ENCODE measurements at regions not wholly inside any gene's neighbourhood (a gene's known extent, or its start where the extent isn't known, plus 50 kb on each side); places are given as distances from the start of the nearest gene placed in this dataset.
"Not testable (repeated sequence)": the region's sequence is repeated elsewhere in the genome, so short reads cannot be mapped to it uniquely, and the experiment has no call there.

- Histone ChIP-seq H3K27ac (replicated peaks) (no peak overlapping the region), H3K27me3 (ENCODE audit: insufficient read depth, poor library complexity, severe bottlenecking) (no peaks in the 10 kb centered on the region), H3K4me3 (replicated peaks; ENCODE audit: insufficient read depth, low read length) (no peak overlapping the region)
- TF ChIP-seq POLR2AphosphoS5 (IDR thresholded peaks at IDR 0.05; ENCODE audit: low read depth), result no peak
- no peak for TF ChIP-seq GABPA (IDR thresholded peaks at IDR 0.05; ENCODE audit: low read depth)
- DNase-seq (ENCODE audit: low read depth in 1 of 2, low spot score in 1 of 2), result no peak
These were observed 156.7 kb upstream of the PTGFR start for GRCh38 chr1:78334114-78334513.

DNA sequence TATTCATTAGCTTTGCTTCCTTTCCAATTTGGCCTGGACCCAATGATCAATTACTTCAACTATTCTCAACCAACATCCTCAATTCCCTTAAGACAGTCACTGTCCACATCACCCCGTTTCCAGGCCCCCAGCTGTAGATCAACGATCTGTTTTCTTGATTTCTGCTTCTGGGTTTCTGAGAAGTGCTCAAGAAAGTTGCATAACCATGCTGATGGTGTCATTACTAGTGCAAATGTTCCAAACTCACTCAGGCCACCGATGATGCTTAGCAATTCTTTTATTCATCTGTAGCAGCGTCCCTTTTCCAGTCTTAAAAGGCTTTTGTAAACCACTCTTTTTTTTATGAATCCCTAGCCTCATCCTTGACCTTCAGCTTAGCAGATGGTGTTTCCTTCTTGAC, 155.8 kb upstream of the PTGFR start:
- TF ChIP-seq, protein P1, sequence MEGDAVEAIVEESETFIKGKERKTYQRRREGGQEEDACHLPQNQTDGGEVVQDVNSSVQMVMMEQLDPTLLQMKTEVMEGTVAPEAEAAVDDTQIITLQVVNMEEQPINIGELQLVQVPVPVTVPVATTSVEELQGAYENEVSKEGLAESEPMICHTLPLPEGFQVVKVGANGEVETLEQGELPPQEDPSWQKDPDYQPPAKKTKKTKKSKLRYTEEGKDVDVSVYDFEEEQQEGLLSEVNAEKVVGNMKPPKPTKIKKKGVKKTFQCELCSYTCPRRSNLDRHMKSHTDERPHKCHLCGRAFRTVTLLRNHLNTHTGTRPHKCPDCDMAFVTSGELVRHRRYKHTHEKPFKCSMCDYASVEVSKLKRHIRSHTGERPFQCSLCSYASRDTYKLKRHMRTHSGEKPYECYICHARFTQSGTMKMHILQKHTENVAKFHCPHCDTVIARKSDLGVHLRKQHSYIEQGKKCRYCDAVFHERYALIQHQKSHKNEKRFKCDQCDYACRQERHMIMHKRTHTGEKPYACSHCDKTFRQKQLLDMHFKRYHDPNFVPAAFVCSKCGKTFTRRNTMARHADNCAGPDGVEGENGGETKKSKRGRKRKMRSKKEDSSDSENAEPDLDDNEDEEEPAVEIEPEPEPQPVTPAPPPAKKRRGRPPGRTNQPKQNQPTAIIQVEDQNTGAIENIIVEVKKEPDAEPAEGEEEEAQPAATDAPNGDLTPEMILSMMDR (IDR thresholded peaks at IDR 0.05; ENCODE audit: insufficient read depth, low read length), result no peak
- TF ChIP-seq POLR2AphosphoS5 (IDR thresholded peaks at IDR 0.05; ENCODE audit: low read depth) (no peak), GABPA (IDR thresholded peaks at IDR 0.05; ENCODE audit: low read depth) (no peak), SPI1 (IDR thresholded peaks at IDR 0.05; ENCODE audit: borderline replicate concordance, low read depth) (no peak), REST (IDR thresholded peaks at IDR 0.05; ENCODE audit: insufficient replicate concordance, low read depth) (no peak)
- H3K27me3 ChIP-seq (ENCODE audit: insufficient read depth, poor library complexity, severe bottlenecking), result no peaks in the 10 kb centered on the region
- no peak overlapping the region for H3K27ac ChIP-seq (replicated peaks)
- DNase-seq (ENCODE audit: low read depth in 1 of 2, low spot score in 1 of 2), result no peak
- H3K4me3 ChIP-seq (replicated peaks; ENCODE audit: insufficient read depth, low read length), result no peak overlapping the region

GRCh38 chr1:78336751-78337150, 154.0 kb upstream of the PTGFR start:
- not testable (repeated sequence) for H3K4me3 ChIP-seq (replicated peaks; ENCODE audit: insufficient read depth, low read length); H3K27ac ChIP-seq (replicated peaks); H3K27me3 ChIP-seq (ENCODE audit: insufficient read depth, poor library complexity, severe bottlenecking); DNase-seq (ENCODE audit: low read depth in 1 of 2, low spot score in 1 of 2)

DNA sequence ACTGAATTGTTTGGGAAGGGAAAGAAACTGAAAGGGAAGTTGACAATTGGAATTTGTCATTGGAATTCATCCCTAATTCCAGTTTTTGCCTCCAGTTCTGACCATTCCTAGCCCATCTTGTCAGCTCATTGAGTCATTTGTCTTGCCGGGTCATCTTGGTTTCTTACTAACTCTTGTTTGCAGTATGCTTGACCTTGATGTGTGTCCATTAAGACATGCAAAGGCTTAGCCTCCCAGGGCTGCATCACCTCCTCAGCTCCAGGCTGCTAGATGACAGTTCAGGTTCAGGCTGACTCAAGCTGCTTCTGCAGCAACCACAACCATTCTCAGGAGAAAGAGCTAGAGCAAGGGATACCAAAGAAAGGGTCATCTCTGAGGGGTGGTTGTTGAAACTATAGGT, 151.3 kb upstream of the PTGFR start:
- TF ChIP-seq, protein P1 (IDR thresholded peaks at IDR 0.05; ENCODE audit: insufficient read depth, low read length), result no peak
- TF ChIP-seq GABPA (IDR thresholded peaks at IDR 0.05; ENCODE audit: low read depth) (no peak), REST (IDR thresholded peaks at IDR 0.05; ENCODE audit: insufficient replicate concordance, low read depth) (no peak), SPI1 (IDR thresholded peaks at IDR 0.05; ENCODE audit: borderline replicate concordance, low read depth) (no peak), POLR2AphosphoS5 (IDR thresholded peaks at IDR 0.05; ENCODE audit: low read depth) (no peak)
- Histone ChIP-seq H3K4me3 (replicated peaks; ENCODE audit: insufficient read depth, low read length) (no peak overlapping the region), H3K27me3 (ENCODE audit: insufficient read depth, poor library complexity, severe bottlenecking) (no peaks in the 10 kb centered on the region), H3K27ac (replicated peaks) (no peak overlapping the region)
- no peak for DNase-seq (ENCODE audit: low read depth in 1 of 2, low spot score in 1 of 2)

DNA sequence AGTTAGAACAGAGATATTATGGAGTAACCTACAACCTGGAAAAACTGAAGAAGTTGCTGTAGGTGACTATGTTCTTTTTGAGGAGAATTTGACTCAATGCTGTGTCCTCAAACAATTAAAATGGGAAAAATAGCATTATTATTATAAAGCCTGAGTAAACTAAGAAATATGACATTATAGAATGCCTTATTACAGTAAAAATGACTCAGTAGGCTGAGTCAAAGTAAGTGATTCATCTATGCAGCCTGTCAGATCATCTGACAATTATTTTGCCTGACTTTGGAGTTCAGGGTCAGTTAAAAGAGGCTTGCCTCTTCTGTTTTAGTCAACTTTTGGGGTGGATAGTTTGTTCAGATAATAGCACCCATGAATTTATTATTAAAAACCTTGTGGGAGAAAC, 150.8 kb upstream of the PTGFR start:
- Histone ChIP-seq H3K4me3 (replicated peaks; ENCODE audit: insufficient read depth, low read length) (no peak overlapping the region), H3K27ac (replicated peaks) (no peak overlapping the region), H3K27me3 (ENCODE audit: insufficient read depth, poor library complexity, severe bottlenecking) (no peaks in the 10 kb centered on the region)
- no peak for DNase-seq (ENCODE audit: low read depth in 1 of 2, low spot score in 1 of 2)
- TF ChIP-seq SPI1 (IDR thresholded peaks at IDR 0.05; ENCODE audit: borderline replicate concordance, low read depth), result no peak

Data from HL-60 (cell line).